Transverse colon (tissue), 4 donors: ENCODE measurements at regions not wholly inside any gene's neighbourhood (a gene's known extent, or its start where the extent isn't known, plus 50 kb on each side); places are given as distances from the start of the nearest gene placed in this dataset.

Experiments
- DNase-seq: peaks from one replicate; pipeline ENCODE4 v3.0.0-alpha.2; 2019
- H3K27ac ChIP-seq, 4 donors: fragments of 200-600 bp; sonication (generic); 2 replicates each; pipeline ENCODE4 v1.5.1; 2016 to 2018; ENCODE audit warnings: inconsistent platforms in 4 of 4
- H3K27me3 ChIP-seq: fragments of 200-600 bp; sonication (generic); 2 replicates; pipeline ENCODE4 v1.5.1; 2017; ENCODE audit warnings: inconsistent platforms
- H3K36me3 ChIP-seq, 4 donors: fragments of 200-600 bp; sonication (generic); 2 replicates each; pipeline ENCODE4 v1.5.1; 2017 to 2019; ENCODE audit warnings: inconsistent platforms in 4 of 4
- H3K4me1 ChIP-seq, 4 donors: fragments of 200-600 bp; sonication (generic); 2 replicates each; pipeline ENCODE4 v1.5.1; 2017 to 2020; ENCODE audit warnings: inconsistent platforms in 4 of 4
- H3K4me3 ChIP-seq, 4 donors: fragments of 200-600 bp; sonication (generic); 1 replicate in 1 of 4; 2 replicates in 3 of 4; pipeline versions ENCODE4 v1.5.1 to v1.6.1; 2017 to 2019; ENCODE audit warnings: inconsistent platforms in 4 of 4
- H3K9me3 ChIP-seq, 2 donors: fragments of 200-600 bp; sonication (generic); 2 replicates each; pipeline ENCODE4 v1.5.1; 2017 to 2019; ENCODE audit warnings: inconsistent platforms in 2 of 2
- EP300 ChIP-seq: sonication (generic); formaldehyde crosslinking; IDR thresholded peaks from one replicate; pipeline ENCODE4 v1.6.1; 2017; ENCODE audit warnings: antibody characterized with exemption, low read depth
- POLR2A ChIP-seq: fragments of 450-650 bp; IDR thresholded peaks from one replicate; pipeline ENCODE4 v1.6.1; 2016; ENCODE audit warnings: antibody characterized with exemption, mild to moderate bottlenecking, moderate library complexity
- POLR2AphosphoS5 ChIP-seq, 3 donors: sonication (generic); formaldehyde crosslinking; IDR thresholded peaks; one replicate each; pipeline ENCODE4 v1.6.1; 2016; ENCODE audit warnings: antibody characterized with exemption in 3 of 3
- WGBS, 2 donors: methylation state at CpG; one replicate each; pipeline ENCODE4 v1.1.5; 2018; ENCODE audit warnings: low coverage in 1 of 2; 5-methylcytosine and 5-hydroxymethylcytosine counted together
- in situ Hi-C, 4 donors: fragments of 200-750 bp; cut with MboI; loops; one replicate each; pipeline versions ENCODE4 v1.15.0 to v1.15.1; 2017; ENCODE audit warnings: low sequenced_read_pairs in 3 of 4, low pct_ligation_motif_present in 1 of 4, low pct_unique_long_range_greater_than_20kb in 1 of 4
- intact Hi-C: fragments of 100-400 bp; cut with DNase I; formaldehyde crosslinking; loops from one replicate; pipeline ENCODE4 v1.15.1; 2023; ENCODE audit warnings: low total_unique reads
- TF ChIP-seq, protein P1 (sequence below), 5 experiments: fragments of 200-600 bp in 3 of 5; fragments of 450-650 bp in 2 of 5; sonication (generic) in 3 of 5; IDR thresholded peaks; 1 replicate in 2 of 5; 2 replicates in 3 of 5; pipeline ENCODE4 v1.5.1; 2016 to 2017; ENCODE audit warnings: antibody characterized with exemption in 5 of 5, inconsistent platforms in 3 of 5, mild to moderate bottlenecking in 2 of 5, moderate library complexity in 1 of 5

DNA sequence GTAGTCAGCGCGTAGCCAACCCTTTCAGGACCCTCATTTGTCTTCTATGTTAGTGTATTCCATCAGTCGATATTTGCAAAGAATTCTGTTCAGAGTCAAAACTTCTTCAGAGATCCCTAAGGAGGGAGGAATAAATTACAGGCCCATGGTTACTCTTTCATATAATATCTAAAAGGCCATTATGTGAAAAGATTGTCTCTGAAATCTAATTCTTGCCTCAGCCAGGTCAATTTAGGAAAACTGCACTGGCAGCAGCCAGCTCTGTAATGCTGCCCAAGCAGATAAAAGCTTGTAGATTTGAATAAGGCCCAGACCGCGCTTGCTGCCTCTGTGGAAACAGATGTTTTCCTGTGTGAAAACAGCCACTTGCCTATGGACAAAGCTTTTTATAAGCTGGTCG, 379.8 kb downstream of the CNTNAP4 start:
- Histone ChIP-seq H3K27ac (no peak overlapping the region), H3K9me3 (no peaks in the 10 kb centered on the region), H3K4me1 (no peaks in the 10 kb centered on the region), H3K4me3 (no peak overlapping the region), H3K36me3 (no peaks in the 10 kb centered on the region), H3K27me3 (no peaks in the 10 kb centered on the region)
- TF ChIP-seq POLR2AphosphoS5 (IDR thresholded peaks at IDR 0.05) (no peak), POLR2A (no peak), EP300 (no peak)
- TF ChIP-seq, protein P1, sequence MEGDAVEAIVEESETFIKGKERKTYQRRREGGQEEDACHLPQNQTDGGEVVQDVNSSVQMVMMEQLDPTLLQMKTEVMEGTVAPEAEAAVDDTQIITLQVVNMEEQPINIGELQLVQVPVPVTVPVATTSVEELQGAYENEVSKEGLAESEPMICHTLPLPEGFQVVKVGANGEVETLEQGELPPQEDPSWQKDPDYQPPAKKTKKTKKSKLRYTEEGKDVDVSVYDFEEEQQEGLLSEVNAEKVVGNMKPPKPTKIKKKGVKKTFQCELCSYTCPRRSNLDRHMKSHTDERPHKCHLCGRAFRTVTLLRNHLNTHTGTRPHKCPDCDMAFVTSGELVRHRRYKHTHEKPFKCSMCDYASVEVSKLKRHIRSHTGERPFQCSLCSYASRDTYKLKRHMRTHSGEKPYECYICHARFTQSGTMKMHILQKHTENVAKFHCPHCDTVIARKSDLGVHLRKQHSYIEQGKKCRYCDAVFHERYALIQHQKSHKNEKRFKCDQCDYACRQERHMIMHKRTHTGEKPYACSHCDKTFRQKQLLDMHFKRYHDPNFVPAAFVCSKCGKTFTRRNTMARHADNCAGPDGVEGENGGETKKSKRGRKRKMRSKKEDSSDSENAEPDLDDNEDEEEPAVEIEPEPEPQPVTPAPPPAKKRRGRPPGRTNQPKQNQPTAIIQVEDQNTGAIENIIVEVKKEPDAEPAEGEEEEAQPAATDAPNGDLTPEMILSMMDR (IDR thresholded peaks at IDR 0.05) = no peak
- no peak for DNase-seq
- intact Hi-C loops (no loop called here), in situ Hi-C loops (loop anchor here in 2 of 4 donors (25.0 kb wide), 1 partner anchor 870 kb away; no protein-coding TSS in a partner anchor)
- 59 to 74% methylated on average over 6 of the region's 6 CpGs for WGBS, 2 donors

DNA sequence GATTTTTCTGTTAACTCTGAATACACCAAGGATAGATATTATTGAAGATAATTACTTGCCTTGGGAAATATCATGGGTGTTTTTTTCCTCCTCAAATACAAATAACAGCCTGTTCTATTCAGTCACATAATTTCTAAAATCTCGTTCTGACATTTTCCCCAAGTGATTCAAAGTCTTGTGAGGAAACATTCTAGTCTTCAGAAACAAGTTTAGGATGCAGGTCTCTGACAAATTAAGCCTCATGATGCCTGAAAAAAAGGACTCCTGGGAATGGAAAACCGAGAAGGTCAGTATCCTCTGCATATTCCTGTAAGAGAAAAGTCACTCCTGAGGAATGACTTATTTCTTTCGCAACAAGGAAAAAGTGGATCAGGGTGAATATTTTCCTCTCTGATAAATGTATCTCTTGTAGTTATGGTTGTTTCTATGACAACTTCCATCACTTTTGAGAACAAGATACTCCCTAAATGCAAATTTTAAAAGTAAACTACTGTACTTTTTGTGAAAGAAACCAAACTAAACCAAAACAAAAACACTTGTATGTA, 384.6 kb downstream of the CNTNAP4 start:
- no peak for DNase-seq
- 45 to 53% methylated on average over 3 of the region's 3 CpGs for WGBS, 2 donors
- Histone ChIP-seq H3K9me3 (no peaks in the 10 kb centered on the region), H3K27me3 (no peaks in the 10 kb centered on the region), H3K4me1 (no peaks in the 10 kb centered on the region), H3K4me3 (no peak overlapping the region), H3K27ac (no peak overlapping the region), H3K36me3 (no peaks in the 10 kb centered on the region)
- intact Hi-C loops = no loop called here
- in situ Hi-C loops = loop anchor here in 2 of 4 donors (25.0 kb wide), 1 partner anchor 874 kb away; no protein-coding TSS in a partner anchor
- TF ChIP-seq, protein P1 (IDR thresholded peaks at IDR 0.05) = no peak
- TF ChIP-seq POLR2A (no peak), POLR2AphosphoS5 (IDR thresholded peaks at IDR 0.05) (no peak), EP300 (no peak)

DNA sequence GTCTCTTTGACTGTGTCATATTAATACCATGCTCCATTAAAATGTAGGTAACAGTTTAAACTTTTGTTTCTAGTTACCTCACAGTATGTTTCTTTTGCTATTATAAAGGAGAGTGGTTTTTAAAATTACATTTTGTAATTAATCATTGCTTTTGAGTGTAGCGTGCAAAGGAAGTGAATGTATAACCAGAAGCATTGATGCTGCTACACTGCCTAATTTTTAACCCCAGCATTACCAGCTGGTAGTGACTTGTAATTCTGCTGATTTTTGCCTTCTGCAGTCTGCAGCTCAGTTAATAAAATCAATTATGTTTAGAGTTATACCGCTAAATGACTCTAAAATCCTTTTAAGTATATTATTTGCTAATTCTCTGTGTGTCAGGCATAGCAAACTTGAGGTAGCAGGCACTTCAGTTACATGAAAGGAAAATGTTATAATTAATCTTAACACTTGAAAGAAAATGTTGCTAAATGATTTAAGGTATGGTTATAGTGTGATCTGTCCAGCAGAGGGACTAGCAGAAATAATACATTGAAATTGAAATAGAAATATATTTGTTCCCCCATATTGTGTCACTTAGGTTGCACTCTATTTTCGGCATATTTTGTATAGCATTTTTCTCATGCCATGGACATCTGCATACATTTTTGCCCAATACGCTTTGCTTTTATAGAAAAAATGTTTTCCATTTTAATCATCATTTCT, 388.5 kb downstream of the CNTNAP4 start:
- H3K9me3 ChIP-seq = no peaks in the 10 kb centered on the region
- no peak for DNase-seq
- H3K27ac ChIP-seq = no peak overlapping the region
- H3K4me3 ChIP-seq = no peak overlapping the region
- H3K36me3 ChIP-seq = no peaks in the 10 kb centered on the region
- TF ChIP-seq EP300 (no peak), POLR2AphosphoS5 (IDR thresholded peaks at IDR 0.05) (no peak), POLR2A (no peak)
- TF ChIP-seq, protein P1 (IDR thresholded peaks at IDR 0.05) = no peak
- no peaks in the 10 kb centered on the region for H3K27me3 ChIP-seq
- in situ Hi-C loops (loop anchor here in 2 of 4 donors (25.0 kb wide), 1 partner anchor 878 kb away; no protein-coding TSS in a partner anchor), intact Hi-C loops (no loop called here)
- H3K4me1 ChIP-seq = no peaks in the 10 kb centered on the region
- 59 to 62% methylated on average over 3 to 4 of the region's 4 CpGs for WGBS, 2 donors

DNA sequence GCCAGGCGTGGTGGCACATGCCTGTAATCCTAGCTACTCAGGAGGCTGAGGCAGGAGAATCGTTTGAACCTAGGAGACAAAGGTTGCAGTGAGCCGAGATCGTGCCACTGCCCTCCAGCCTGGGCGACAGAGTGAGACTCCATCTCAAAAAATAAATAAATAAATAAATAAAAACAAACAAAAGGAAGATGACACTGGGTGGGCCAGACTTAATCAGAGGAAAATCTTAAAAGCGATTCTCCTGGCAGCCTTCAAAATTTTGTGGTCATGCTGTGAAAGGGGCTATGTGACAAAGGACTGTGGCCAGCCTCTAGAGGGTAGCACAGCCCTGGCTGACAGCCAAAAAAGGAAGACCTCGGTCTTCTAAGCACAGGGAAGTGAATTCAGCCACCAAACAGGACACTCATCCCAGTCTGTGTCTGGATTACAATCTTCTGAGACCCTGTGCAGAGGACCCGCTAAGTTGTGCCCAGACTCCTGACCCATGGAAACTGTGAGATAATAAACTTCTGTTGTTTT, 391.1 kb downstream of the CNTNAP4 start:
- intact Hi-C loops = no loop called here

More for the DNA sequence above, 391.1 kb downstream of the CNTNAP4 start:
- WGBS, 2 donors = 63 to 73% methylated on average over 3 to 8 of the region's 8 CpGs
- in situ Hi-C loops = loop anchor here in 2 of 4 donors (25.0 kb wide), 1 partner anchor 881 kb away; no protein-coding TSS in a partner anchor
- no peaks in the 10 kb centered on the region for H3K36me3 ChIP-seq
- no peak overlapping the region for H3K4me3 ChIP-seq
- no peaks in the 10 kb centered on the region for H3K27me3 ChIP-seq
- no peaks in the 10 kb centered on the region for H3K9me3 ChIP-seq
- TF ChIP-seq EP300 (no peak), POLR2A (no peak), POLR2AphosphoS5 (IDR thresholded peaks at IDR 0.05) (no peak)
- TF ChIP-seq, protein P1 (IDR thresholded peaks at IDR 0.05) = no peak
- no peak for DNase-seq
- no peak overlapping the region for H3K27ac ChIP-seq
- no peaks in the 10 kb centered on the region for H3K4me1 ChIP-seq
